GM12865 (cell line): ENCODE measurements at regions not wholly inside any gene's neighbourhood (a gene's known extent, or its start where the extent isn't known, plus 50 kb on each side); places are given as distances from the start of the nearest gene placed in this dataset.
A peak's percentile ranks its signal among the peaks of the same experiment; 100 is the strongest.

ENCODE experiments used
- DNase-seq: peaks from one replicate; pipeline ENCODE4 v3.0.0; 2010; ENCODE audit warnings: low read depth
- H3K4me3 ChIP-seq: 2 replicates; pipeline ENCODE4 v1.5.1; 2011; ENCODE audit warnings: mild to moderate bottlenecking, low read depth, low read length, control low read depth
- TF ChIP-seq, protein P1 (sequence below): IDR thresholded peaks from 2 replicates; pipeline ENCODE4 v1.5.1; 2011; ENCODE audit warnings: low read length, control low read depth, low read depth, inconsistent platforms; ENCODE audit not compliant: insufficient read depth; ENCODE audit errors: missing control alignments

DNA sequence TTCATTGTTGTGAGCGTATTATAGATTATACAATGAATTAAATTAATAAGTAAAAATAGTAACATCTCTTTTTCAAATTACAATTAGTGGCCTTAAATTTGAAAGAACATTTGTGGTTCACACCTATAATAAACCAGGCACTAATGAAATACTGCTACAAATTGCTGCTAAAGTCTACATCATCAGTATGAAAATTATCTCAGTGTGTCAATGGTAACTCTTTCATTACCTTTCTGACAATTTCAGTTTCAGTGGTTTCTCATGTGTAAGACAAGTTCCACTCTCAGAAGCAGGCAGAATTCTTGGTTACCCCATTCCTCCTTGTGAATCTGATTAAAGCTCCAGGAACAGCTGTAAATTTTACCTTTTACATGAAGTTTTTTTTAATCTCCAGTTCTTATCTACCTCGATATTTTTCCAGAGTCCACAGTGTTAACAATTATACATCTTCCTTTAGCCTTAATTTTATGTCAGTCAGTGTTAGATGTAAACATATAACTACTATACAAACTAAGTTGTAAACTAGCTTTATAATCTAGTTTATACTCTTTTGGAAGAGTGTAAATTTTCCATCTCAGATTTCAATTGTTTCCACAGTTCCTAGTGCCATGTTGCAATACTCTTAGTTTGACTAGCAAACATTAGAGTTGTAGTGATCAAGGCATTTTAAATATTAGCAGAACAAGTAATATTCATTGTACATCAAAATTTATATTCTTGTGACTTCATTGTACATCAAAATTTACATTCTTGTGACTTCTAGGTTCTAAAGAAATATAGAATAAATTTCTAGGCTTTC is 1038.4 kb downstream of the EPHA7 start:
- TF ChIP-seq, protein P1, sequence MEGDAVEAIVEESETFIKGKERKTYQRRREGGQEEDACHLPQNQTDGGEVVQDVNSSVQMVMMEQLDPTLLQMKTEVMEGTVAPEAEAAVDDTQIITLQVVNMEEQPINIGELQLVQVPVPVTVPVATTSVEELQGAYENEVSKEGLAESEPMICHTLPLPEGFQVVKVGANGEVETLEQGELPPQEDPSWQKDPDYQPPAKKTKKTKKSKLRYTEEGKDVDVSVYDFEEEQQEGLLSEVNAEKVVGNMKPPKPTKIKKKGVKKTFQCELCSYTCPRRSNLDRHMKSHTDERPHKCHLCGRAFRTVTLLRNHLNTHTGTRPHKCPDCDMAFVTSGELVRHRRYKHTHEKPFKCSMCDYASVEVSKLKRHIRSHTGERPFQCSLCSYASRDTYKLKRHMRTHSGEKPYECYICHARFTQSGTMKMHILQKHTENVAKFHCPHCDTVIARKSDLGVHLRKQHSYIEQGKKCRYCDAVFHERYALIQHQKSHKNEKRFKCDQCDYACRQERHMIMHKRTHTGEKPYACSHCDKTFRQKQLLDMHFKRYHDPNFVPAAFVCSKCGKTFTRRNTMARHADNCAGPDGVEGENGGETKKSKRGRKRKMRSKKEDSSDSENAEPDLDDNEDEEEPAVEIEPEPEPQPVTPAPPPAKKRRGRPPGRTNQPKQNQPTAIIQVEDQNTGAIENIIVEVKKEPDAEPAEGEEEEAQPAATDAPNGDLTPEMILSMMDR = no peak
- peak; percentile 9 for DNase-seq
- no peak overlapping the region for H3K4me3 ChIP-seq

DNA sequence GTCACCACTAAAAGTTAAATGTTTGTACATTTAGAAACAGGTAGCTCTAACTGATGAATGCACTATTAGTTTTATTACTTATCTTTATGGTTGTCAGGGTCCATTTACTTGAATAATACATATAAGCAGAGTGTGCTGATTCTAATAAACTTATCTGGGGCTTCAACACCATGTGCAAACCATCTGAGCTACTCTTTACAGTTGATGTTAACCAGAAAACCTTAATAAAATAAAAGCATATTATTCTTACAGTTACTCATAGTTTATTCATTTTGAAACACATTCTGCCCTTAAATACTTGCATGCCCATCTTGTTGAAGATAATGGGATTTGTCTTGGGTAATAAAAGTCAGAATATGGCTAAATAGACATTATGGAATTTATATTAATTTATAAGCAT is 1042.2 kb downstream of the EPHA7 start:
- no peak for DNase-seq
- no peak overlapping the region for H3K4me3 ChIP-seq
- TF ChIP-seq, protein P1 = no peak

DNA sequence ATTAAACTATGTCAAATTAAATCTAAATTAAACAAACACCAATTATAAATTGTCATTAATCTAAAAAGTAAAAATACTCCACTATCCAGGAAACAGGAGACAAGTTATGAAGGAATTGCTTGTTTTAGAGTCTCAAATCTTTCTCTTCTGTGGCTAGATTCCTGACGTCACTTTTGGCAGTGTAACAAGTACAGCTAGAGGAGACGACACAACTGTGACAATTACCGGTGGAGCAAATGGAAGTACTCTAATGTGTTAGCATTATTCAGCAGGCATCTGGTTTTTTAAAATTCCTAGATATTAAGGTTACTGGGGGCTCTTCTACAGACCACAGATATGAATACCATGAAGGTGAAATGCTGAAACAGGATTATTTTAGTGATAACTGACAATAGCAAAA is 1042.7 kb downstream of the EPHA7 start:
- TF ChIP-seq, protein P1 = no peak
- no peak for DNase-seq
- no peak overlapping the region for H3K4me3 ChIP-seq

DNA sequence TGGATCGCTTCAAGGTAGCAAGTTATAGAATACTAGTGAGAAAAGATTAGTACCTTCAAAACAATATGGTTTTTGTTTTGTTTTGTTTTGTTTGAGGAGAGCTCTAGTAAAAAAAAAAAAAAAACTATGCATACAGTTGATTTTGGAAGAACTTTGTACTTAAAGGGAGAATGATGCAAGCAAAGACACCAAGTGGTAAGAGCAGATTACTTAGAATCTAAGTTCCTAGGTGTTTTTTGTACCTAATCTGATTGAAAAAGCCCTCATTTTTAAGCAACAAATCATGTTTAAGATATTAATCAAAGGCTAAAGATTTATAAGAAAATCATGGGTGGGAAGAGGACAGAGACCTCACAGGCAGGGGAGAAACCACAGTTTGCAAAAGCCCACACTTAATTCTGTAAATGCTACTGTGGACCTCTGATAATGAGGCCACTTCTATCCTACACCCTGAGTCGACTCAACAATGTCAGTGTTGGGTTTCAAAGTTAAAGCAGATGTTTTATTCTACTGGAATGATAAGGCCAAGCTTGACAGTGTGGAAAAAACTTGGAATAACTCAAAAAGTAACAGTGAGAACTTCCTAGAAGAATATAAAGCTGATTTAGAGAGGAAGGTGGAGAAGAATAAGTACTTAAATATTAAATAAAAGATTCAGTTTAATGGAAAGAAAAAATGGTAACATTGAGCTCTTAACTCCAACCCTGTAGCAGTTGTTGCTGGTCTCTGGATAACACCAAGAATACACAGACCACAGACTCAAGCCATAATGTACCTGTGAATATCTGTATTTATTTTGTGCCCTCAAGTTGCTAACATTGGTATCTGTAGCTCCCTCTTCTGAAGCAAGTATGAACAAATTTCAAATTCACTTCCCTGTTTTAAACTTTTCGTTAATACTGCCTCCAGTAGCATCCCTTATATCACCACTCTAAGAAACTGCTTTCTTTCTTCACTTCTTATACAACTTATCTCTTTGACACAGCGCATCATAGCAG is 1047.8 kb downstream of the EPHA7 start:
- TF ChIP-seq, protein P1 = no peak
- H3K4me3 ChIP-seq = no peak overlapping the region
- DNase-seq = no peak

DNA sequence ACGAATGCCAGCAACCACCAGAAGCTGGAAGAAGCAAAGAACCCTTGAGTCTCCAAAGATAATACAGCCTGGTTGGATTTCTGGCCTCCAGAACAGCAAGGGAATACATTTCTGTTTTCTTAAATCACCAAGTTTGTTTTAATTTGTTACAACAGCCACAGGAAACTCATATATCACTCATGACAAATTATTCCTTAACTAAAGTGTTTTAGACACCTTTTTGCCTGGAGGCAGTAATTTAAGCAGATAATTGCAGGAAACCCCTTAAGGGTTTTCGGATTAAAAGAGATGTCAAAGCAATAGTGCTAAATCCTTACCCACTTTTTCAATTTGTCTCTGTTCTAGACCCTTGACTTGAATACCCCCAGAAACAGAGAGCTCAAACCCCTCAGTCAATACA is 1050.0 kb downstream of the EPHA7 start:
- H3K4me3 ChIP-seq = no peak overlapping the region
- TF ChIP-seq, protein P1 = no peak
- DNase-seq = no peak

DNA sequence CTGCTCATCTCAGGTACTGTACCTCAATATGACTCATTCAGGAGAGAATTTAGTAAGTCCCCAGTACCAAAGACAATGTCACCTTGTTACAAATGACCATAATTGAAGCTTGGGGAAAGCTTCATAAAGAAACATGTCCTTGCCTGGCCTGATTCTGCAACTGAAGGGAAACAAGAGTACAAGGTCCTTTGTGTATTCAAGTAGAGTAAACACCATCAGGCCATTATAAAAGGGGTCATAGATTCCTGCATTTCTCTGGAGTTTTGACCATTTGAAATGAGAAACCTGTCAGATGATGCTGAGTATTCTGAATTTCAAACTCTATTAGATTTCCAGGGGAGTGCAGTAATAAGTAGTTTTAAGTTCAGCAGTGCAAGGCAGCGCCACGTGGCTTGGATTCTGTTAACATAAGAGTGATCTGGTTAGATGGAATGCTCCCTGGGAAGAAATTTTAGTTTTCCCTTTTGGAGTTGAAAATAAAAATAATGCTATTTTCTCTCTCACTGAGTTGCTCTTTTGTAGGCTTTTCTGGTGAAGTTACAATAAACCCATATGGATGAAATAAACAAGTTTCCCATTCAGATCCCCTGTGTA is 1054.3 kb downstream of the EPHA7 start:
- no peak for DNase-seq
- TF ChIP-seq, protein P1 = no peak

More for the DNA sequence above, 1054.3 kb downstream of the EPHA7 start:
- no peak overlapping the region for H3K4me3 ChIP-seq
